Upper lobe of left lung (tissue), 4 donors: ENCODE measurements at regions not wholly inside any gene's neighbourhood (a gene's known extent, or its start where the extent isn't known, plus 50 kb on each side); places are given as distances from the start of the nearest gene placed in this dataset.
"Not testable (repeated sequence)": the region's sequence is repeated elsewhere in the genome, so short reads cannot be mapped to it uniquely, and the experiment has no call there.

Experiments
- CTCF ChIP-seq, 6 experiments: fragments of 450-650 bp in 4 of 6; fragments of 200-600 bp in 2 of 6; sonication (generic) in 2 of 6; IDR thresholded peaks; one replicate each; pipeline ENCODE4 v1.5.1; 2016 to 2019; ENCODE audit warnings: antibody characterized with exemption in 6 of 6
- EP300 ChIP-seq, 4 donors: sonication (generic); formaldehyde crosslinking; IDR thresholded peaks; one replicate each; pipeline ENCODE4 v1.5.1; 2017; ENCODE audit warnings: antibody characterized with exemption in 4 of 4, control low read depth in 2 of 4
- POLR2A ChIP-seq, 4 donors: fragments of 450-650 bp; IDR thresholded peaks; one replicate each; pipeline ENCODE4 v1.5.1; 2016 to 2017; ENCODE audit warnings: antibody characterized with exemption in 4 of 4, mild to moderate bottlenecking in 2 of 4
- POLR2AphosphoS5 ChIP-seq, 2 donors: sonication (generic); formaldehyde crosslinking; IDR thresholded peaks; one replicate each; pipeline ENCODE4 v1.5.1; 2017; ENCODE audit warnings: antibody characterized with exemption in 2 of 2

- not testable (repeated sequence) for TF ChIP-seq POLR2A, CTCF, EP300, POLR2AphosphoS5 (IDR thresholded peaks at IDR 0.05)
Measured at GRCh38 chr13:103599870-103600269, 533.7 kb upstream of the SLC10A2 start.
